GM21447 (cell line): ENCODE measurements at regions not wholly inside any gene's neighbourhood (a gene's known extent, or its start where the extent isn't known, plus 50 kb on each side); places are given as distances from the start of the nearest gene placed in this dataset.

Experiments
- ATAC-seq: cut with Tn5 transposase; IDR thresholded peaks from one replicate; pipeline ENCODE4 v1.9.1; 2021; ENCODE audit not compliant: unreplicated experiment

- no peak for ATAC-seq
These were observed 678.4 kb downstream of the MED13L start for GRCh38 chr12:115598871-115599811.

- no peak for ATAC-seq
These were observed 680.3 kb downstream of the MED13L start for GRCh38 chr12:115597157-115597712.

- no peak for ATAC-seq
These were observed 689.4 kb downstream of the MED13L start for GRCh38 chr12:115588131-115588530.

GRCh38 chr12:115584156-115584555 is 693.3 kb downstream of the MED13L start:
- no peak for ATAC-seq

GRCh38 chr12:115583591-115583990 is 693.9 kb downstream of the MED13L start:
- no peak for ATAC-seq

- no peak for ATAC-seq
These were observed 700.1 kb downstream of the MED13L start for GRCh38 chr12:115577401-115577800.

- ATAC-seq: no peak
These were observed 702.7 kb downstream of the MED13L start for GRCh38 chr12:115574826-115575225.

- ATAC-seq: peak; percentile 97
These were observed 705.1 kb downstream of the MED13L start for GRCh38 chr12:115572440-115572839.

GRCh38 chr12:115571446-115571845 is 706.0 kb downstream of the MED13L start:
- ATAC-seq: no peak

- ATAC-seq: no peak
These were observed 706.5 kb downstream of the MED13L start for GRCh38 chr12:115571027-115571426.

GRCh38 chr12:115570069-115570777 is 707.3 kb downstream of the MED13L start:
- ATAC-seq: no peak

- no peak for ATAC-seq
These were observed 708.0 kb downstream of the MED13L start for GRCh38 chr12:115569345-115570068.

- no peak for ATAC-seq
These were observed 719.2 kb downstream of the MED13L start for GRCh38 chr12:115558281-115558680.

- ATAC-seq: no peak
These were observed 723.9 kb downstream of the MED13L start for GRCh38 chr12:115553622-115554021.

GRCh38 chr12:115543269-115543668 is 734.2 kb downstream of the MED13L start:
- ATAC-seq: no peak

- no peak for ATAC-seq
These were observed 734.8 kb downstream of the MED13L start for GRCh38 chr12:115542656-115543055.

- no peak for ATAC-seq
These were observed 735.5 kb downstream of the MED13L start for GRCh38 chr12:115541891-115542421.

GRCh38 chr12:115528466-115528865 is 749.0 kb downstream of the MED13L start:
- ATAC-seq: no peak

- ATAC-seq: peak; percentile 55
These were observed 755.6 kb downstream of the MED13L start for GRCh38 chr12:115521771-115522409.

- no peak for ATAC-seq
These were observed 757.6 kb downstream of the MED13L start for GRCh38 chr12:115519887-115520286.
